ENCODE measurements at regions not wholly inside any gene's neighbourhood (a gene's known extent, or its start where the extent isn't known, plus 50 kb on each side); places are given as distances from the start of the nearest gene placed in this dataset.
"Not testable (repeated sequence)": the region's sequence is repeated elsewhere in the genome, so short reads cannot be mapped to it uniquely, and the experiment has no call there.

- intact Hi-C loops (cut with DNase I; ENCODE audit: low total_unique reads) = no loop called here
- DNase-seq (ENCODE audit: low spot score in 2 of 2) = no peak
- TF ChIP-seq POLR2A (IDR thresholded peaks at IDR 0.05) = no peak
- TF ChIP-seq, protein P1, sequence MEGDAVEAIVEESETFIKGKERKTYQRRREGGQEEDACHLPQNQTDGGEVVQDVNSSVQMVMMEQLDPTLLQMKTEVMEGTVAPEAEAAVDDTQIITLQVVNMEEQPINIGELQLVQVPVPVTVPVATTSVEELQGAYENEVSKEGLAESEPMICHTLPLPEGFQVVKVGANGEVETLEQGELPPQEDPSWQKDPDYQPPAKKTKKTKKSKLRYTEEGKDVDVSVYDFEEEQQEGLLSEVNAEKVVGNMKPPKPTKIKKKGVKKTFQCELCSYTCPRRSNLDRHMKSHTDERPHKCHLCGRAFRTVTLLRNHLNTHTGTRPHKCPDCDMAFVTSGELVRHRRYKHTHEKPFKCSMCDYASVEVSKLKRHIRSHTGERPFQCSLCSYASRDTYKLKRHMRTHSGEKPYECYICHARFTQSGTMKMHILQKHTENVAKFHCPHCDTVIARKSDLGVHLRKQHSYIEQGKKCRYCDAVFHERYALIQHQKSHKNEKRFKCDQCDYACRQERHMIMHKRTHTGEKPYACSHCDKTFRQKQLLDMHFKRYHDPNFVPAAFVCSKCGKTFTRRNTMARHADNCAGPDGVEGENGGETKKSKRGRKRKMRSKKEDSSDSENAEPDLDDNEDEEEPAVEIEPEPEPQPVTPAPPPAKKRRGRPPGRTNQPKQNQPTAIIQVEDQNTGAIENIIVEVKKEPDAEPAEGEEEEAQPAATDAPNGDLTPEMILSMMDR (IDR thresholded peaks at IDR 0.05) = no peak
- no peak overlapping the region for H3K4me3 ChIP-seq (ENCODE audit: low read depth, poor library complexity, severe bottlenecking)
- 91 to 95% methylated on average over 3 of the region's 3 CpGs for WGBS, 2 donors
Observed at GRCh38 chr3:13228584-13228983, 155.4 kb upstream of the IQSEC1 start.

GRCh38 chr3:13228169-13228568, 154.9 kb upstream of the IQSEC1 start:
- DNase-seq (ENCODE audit: low spot score in 2 of 2); intact Hi-C loops (cut with DNase I; ENCODE audit: low total_unique reads); H3K4me3 ChIP-seq (ENCODE audit: low read depth, poor library complexity, severe bottlenecking): not testable (repeated sequence)
- 79 to 91% methylated on average over 12 of the region's 12 CpGs for WGBS, 2 donors

DNA sequence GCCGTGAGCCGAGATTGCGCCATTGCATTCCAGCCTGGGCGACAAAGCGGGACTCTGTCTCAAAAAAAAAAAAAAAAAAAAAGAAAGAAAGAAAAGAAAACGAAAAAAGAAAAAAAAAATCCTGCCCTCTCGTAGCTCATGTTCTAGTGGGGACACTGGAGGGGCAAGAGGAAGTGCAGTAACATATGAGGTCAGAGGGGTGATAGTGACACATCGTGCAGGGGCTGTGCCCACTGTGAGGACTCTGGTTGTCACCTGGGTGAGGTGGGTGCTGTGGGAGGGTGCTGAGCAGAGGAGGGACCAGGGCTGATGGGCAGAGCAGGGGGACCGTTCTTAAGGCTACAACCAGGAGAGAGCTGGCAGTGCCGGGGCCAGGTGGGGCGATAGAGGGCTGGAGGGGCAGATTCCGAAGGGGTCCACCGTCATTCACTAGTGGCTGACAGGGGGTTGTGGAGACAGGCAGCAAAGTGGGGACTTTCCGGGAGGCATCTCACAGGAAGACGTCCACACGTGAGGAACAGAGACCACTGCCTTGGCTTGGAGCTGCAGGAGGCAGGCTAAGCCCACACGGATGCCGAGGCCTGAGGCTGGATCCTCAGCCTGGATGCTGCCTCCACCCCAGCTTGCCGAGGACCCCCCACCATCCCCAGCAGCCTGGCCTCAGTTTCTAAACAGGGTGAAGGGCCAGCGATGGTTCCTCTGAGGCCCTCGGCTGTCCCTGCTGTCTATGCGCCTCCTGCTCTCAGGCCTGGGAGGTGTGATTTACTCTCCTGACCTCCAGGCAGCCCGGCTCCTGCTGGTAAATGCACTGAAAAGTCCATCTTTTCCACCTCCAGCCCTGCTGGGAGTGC, 154.3 kb upstream of the IQSEC1 start:
- 88 to 89% methylated on average over 23 of the region's 23 CpGs for WGBS, 2 donors
- no peak for DNase-seq (ENCODE audit: low spot score in 2 of 2)
- no peak for TF ChIP-seq POLR2A (IDR thresholded peaks at IDR 0.05)
- TF ChIP-seq, protein P1 (IDR thresholded peaks at IDR 0.05) = no peak
- intact Hi-C loops (cut with DNase I; ENCODE audit: low total_unique reads) = no loop called here
- H3K4me3 ChIP-seq (ENCODE audit: low read depth, poor library complexity, severe bottlenecking) = no peak overlapping the region

DNA sequence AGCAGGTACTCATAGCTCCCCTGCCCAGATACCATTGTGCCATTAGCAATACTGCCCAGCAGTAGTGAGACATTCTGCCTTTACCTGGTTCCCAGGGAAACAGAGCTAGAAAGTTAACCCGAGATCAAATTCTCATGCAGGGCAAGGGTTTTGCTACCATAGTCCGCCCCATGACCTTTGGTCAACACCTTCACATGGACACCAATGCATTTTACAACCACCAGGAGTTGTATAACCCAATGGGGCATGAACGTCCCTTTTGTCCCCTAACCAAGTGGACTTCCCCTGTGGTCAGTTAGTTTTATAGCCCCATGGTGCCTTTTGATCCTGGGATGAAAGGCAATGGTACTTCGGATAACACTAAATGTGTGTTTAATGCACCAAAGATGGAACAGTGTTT, 151.7 kb upstream of the IQSEC1 start:
- intact Hi-C loops (cut with DNase I; ENCODE audit: low total_unique reads) = no loop called here
- no peak for TF ChIP-seq POLR2A (IDR thresholded peaks at IDR 0.05)
- TF ChIP-seq, protein P1 (IDR thresholded peaks at IDR 0.05) = no peak
- 82 to 88% methylated on average over 4 of the region's 4 CpGs for WGBS, 2 donors
- H3K4me3 ChIP-seq (ENCODE audit: low read depth, poor library complexity, severe bottlenecking) = no peak overlapping the region
- no peak for DNase-seq (ENCODE audit: low spot score in 2 of 2)

GRCh38 chr3:13223574-13224237, 150.5 kb upstream of the IQSEC1 start:
- no peak for DNase-seq (ENCODE audit: low spot score in 2 of 2)
- intact Hi-C loops (cut with DNase I; ENCODE audit: low total_unique reads) = no loop called here
- no peak overlapping the region for H3K4me3 ChIP-seq (ENCODE audit: low read depth, poor library complexity, severe bottlenecking)
- no peak for TF ChIP-seq POLR2A (IDR thresholded peaks at IDR 0.05)
- TF ChIP-seq, protein P1 (IDR thresholded peaks at IDR 0.05) = no peak
- 79 to 82% methylated on average over 17 of the region's 17 CpGs for WGBS, 2 donors

DNA sequence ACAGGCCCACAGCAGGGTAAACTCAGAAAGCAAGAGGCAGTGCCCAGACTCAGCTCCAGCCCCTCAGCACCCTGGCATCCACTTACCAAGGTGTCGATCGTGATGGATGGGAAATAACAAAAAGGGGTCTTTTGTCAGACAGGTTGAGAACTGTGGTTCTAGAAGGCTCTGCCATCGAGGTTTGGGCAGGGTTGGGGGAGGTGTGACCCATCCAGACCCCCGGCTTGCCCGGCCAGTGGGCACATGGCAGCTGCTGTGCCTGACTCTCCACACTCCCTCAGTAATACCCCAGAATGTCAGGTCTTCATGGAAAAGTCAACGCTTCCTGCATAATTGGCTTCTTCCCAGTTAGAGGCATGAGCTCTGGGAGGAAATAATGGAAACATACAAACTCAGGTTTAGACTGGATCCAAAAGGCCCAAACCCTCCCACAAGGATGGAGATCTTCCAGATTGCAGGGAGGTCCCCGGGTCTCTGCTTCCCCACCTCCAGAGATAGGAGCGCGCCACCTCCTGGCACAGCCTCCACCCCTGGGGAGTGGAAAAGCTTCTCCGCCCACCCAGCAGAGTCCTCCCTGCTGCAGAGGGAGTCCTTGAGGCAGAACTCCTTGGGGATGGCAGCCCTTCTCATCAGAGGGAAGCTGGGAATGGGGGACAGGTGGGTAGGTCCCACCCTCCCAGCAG, 149.8 kb upstream of the IQSEC1 start:
- no peak overlapping the region for H3K4me3 ChIP-seq (ENCODE audit: low read depth, poor library complexity, severe bottlenecking)
- no peak for TF ChIP-seq POLR2A (IDR thresholded peaks at IDR 0.05)
- TF ChIP-seq, protein P1 (IDR thresholded peaks at IDR 0.05) = no peak
- DNase-seq (ENCODE audit: low spot score in 2 of 2) = no peak
- 89 to 91% methylated on average over 10 of the region's 10 CpGs for WGBS, 2 donors
- intact Hi-C loops (cut with DNase I; ENCODE audit: low total_unique reads) = no loop called here
